Gastroesophageal sphincter (tissue), 4 donors: ENCODE measurements at regions not wholly inside any gene's neighbourhood (a gene's known extent, or its start where the extent isn't known, plus 50 kb on each side); places are given as distances from the start of the nearest gene placed in this dataset.

Experiments used
- ATAC-seq: fragments of 150-250 bp; one replicate; pipeline ENCODE4 v1.9.1; 2016; ENCODE audit warnings: mild to moderate bottlenecking, moderate library complexity
- H3K27ac ChIP-seq, 4 donors: fragments of 200-600 bp; sonication (generic) in 3 of 4; 1 replicate in 3 of 4; 2 replicates in 1 of 4; pipeline ENCODE4 v1.5.1; 2016 to 2019
- H3K27me3 ChIP-seq: fragments of 200-600 bp; sonication (generic); one replicate; pipeline ENCODE4 v1.5.1; 2019
- H3K36me3 ChIP-seq, 2 donors: fragments of 200-600 bp; sonication (generic); one replicate each; pipeline ENCODE4 v1.5.1; 2019; ENCODE audit warnings: control low read depth in 1 of 2
- H3K4me1 ChIP-seq, 3 donors: fragments of 200-600 bp; sonication (generic); 1 replicate in 2 of 3; 2 replicates in 1 of 3; pipeline ENCODE4 v1.5.1; 2016 to 2019; ENCODE audit warnings: control low read depth in 2 of 3
- H3K4me3 ChIP-seq, 2 donors: fragments of 200-600 bp; sonication (generic); one replicate each; pipeline ENCODE4 v1.5.1; 2019; ENCODE audit warnings: mild to moderate bottlenecking in 1 of 2, moderate library complexity in 1 of 2
- H3K9me3 ChIP-seq, 3 donors: fragments of 200-600 bp; sonication (generic); one replicate each; pipeline ENCODE4 v1.5.1; 2017 to 2019; ENCODE audit warnings: control low read depth in 2 of 3
- CTCF ChIP-seq, 4 experiments: fragments of 200-600 bp in 2 of 4; fragments of 450-650 bp in 2 of 4; sonication (generic) in 1 of 4; IDR thresholded peaks; one replicate each; pipeline ENCODE4 v1.5.1; 2017 to 2019; ENCODE audit warnings: antibody characterized with exemption in 4 of 4, mild to moderate bottlenecking in 2 of 4, moderate library complexity in 2 of 4
- EP300 ChIP-seq: sonication (generic); formaldehyde crosslinking; IDR thresholded peaks from one replicate; pipeline ENCODE4 v1.6.1; 2017; ENCODE audit warnings: antibody characterized with exemption, mild to moderate bottlenecking
- POLR2A ChIP-seq, 2 donors: fragments of 450-650 bp; IDR thresholded peaks; one replicate each; pipeline ENCODE4 v1.6.1; 2017; ENCODE audit warnings: antibody characterized with exemption in 2 of 2, mild to moderate bottlenecking in 2 of 2, moderate library complexity in 1 of 2
- POLR2AphosphoS5 ChIP-seq: sonication (generic); formaldehyde crosslinking; IDR thresholded peaks from one replicate; pipeline ENCODE4 v1.6.1; 2017; ENCODE audit warnings: antibody characterized with exemption
- WGBS, 2 donors: methylation state at CpG; one replicate each; pipeline ENCODE4 v1.1.5; 2018; ENCODE audit warnings: low coverage in 1 of 2; 5-methylcytosine and 5-hydroxymethylcytosine counted together

GRCh38 chr10:42482411-42482810 lies 156.0 kb downstream of the ZNF33B start:
- Histone ChIP-seq H3K27me3 (peaks cover 7% of the 10 kb centered on the region), H3K4me1 (no peaks in the 10 kb centered on the region), H3K4me3 (no peak overlapping the region), H3K9me3 (peaks cover 0 to 8% (median 0%) of the 10 kb centered on the region in 3 donors), H3K27ac (no peak overlapping the region), H3K36me3 (no peaks in the 10 kb centered on the region)
- no peak for TF ChIP-seq POLR2AphosphoS5
- TF ChIP-seq POLR2A (IDR thresholded peaks at IDR 0.05) = no peak
- TF ChIP-seq EP300 = no peak
- TF ChIP-seq CTCF (IDR thresholded peaks at IDR 0.05) = no peak
- no peak for ATAC-seq
- 60 to 100% methylated on average over 1 of the region's 1 CpG for WGBS, 2 donors

DNA sequence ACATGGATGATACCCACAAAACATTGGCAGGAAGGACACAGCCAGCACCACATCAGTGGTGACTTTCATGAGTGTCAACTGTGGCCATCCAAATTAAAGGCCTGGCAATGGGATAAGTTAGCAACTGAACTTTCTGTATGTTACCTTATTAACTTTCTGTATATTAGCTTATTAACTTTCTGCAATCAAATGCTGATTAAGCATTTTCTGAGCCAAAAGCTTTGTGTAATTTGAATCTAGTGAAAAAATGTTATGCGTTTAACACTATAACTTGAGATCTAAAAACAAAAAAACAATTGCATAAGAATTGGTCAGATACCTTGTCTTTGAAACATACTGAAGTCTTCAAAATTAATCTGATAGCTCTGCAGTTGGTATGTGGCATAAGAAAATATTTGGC lies 159.3 kb downstream of the ZNF33B start:
- H3K4me1 ChIP-seq = no peaks in the 10 kb centered on the region
- H3K4me3 ChIP-seq = no peak overlapping the region
- no peak overlapping the region for H3K27ac ChIP-seq
- H3K9me3 ChIP-seq = no peaks in the 10 kb centered on the region
- no peaks in the 10 kb centered on the region for H3K36me3 ChIP-seq
- peaks cover 27% of the 10 kb centered on the region for H3K27me3 ChIP-seq
- no peak for TF ChIP-seq POLR2A (IDR thresholded peaks at IDR 0.05)
- ATAC-seq = no peak
- 100% methylated on average over 1 of the region's 1 CpG for WGBS, 2 donors

- Histone ChIP-seq H3K4me1 (no peaks in the 10 kb centered on the region), H3K36me3 (no peaks in the 10 kb centered on the region), H3K9me3 (no peaks in the 10 kb centered on the region), H3K27me3 (peaks cover 33% of the 10 kb centered on the region), H3K27ac (no peak overlapping the region), H3K4me3 (no peak overlapping the region)
- WGBS, 2 donors = 84 to 100% methylated on average over 5 to 7 of the region's 19 CpGs
- TF ChIP-seq POLR2AphosphoS5 (no peak), EP300 (no peak), CTCF (IDR thresholded peaks at IDR 0.05) (no peak), POLR2A (IDR thresholded peaks at IDR 0.05) (no peak)
- ATAC-seq = no peak
Measured at GRCh38 chr10:42477170-42477569, 161.2 kb downstream of the ZNF33B start.

DNA sequence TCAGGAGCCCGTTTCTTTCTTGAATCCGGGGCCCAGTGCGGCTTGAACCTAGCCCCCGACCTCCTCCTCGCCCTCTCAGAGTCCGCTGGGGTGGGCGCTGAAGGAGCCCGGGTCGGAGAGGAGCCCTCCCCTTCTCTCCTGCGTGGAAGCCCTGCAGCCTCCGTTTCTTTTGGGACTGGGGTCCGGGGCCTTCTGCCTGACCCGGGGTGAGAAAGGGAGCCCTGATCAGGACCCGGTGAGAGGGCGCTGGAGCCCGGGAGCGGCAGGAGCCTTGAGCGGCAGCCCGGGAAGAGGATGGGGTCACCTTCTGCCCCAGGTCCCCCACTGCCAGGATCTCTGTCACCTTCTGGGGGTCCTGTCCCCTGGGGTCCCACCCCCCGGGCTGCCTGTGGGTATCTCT lies 162.3 kb downstream of the ZNF33B start:
- Histone ChIP-seq H3K27me3 (peaks cover 33% of the 10 kb centered on the region), H3K9me3 (no peaks in the 10 kb centered on the region), H3K27ac (no peak overlapping the region), H3K4me1 (no peaks in the 10 kb centered on the region), H3K36me3 (no peaks in the 10 kb centered on the region), H3K4me3 (peak overlapping the region; percentile 13 to 39)
- no peak for TF ChIP-seq EP300
- no peak for TF ChIP-seq POLR2A (IDR thresholded peaks at IDR 0.05)
- TF ChIP-seq CTCF (IDR thresholded peaks at IDR 0.05) = no peak
- no peak for TF ChIP-seq POLR2AphosphoS5
- 40 to 80% methylated on average over 1 of the region's 20 CpGs for WGBS, 2 donors
- no peak for ATAC-seq

GRCh38 chr10:42475168-42476098 lies 162.9 kb downstream of the ZNF33B start:
- Histone ChIP-seq H3K4me3 (peak overlapping the region; percentile 13 to 39), H3K4me1 (no peaks in the 10 kb centered on the region), H3K27ac (no peak overlapping the region), H3K9me3 (no peaks in the 10 kb centered on the region), H3K36me3 (no peaks in the 10 kb centered on the region), H3K27me3 (peaks cover 33% of the 10 kb centered on the region)
- WGBS, 2 donors = 50 to 95% methylated on average over 2 to 3 of the region's 52 CpGs
- peak; percentile 39 for ATAC-seq
- TF ChIP-seq EP300 = no peak
- no peak for TF ChIP-seq POLR2AphosphoS5
- TF ChIP-seq CTCF (IDR thresholded peaks at IDR 0.05) = no peak
- no peak for TF ChIP-seq POLR2A (IDR thresholded peaks at IDR 0.05)
